ENCODE measurements at regions not wholly inside any gene's neighbourhood (a gene's known extent, or its start where the extent isn't known, plus 50 kb on each side); places are given as distances from the start of the nearest gene placed in this dataset.

GRCh38 chr9:80352967-80353366 lies 781.2 kb downstream of the TLE4 start:
- Histone ChIP-seq H4K91ac (ENCODE audit: insufficient read length, low read depth, low read length) (no peak overlapping the region), H3K14ac (ENCODE audit: insufficient read depth, low read length) (no peak overlapping the region), H2AFZ (ENCODE audit: low read length) (no peak overlapping the region), H3K18ac (ENCODE audit: insufficient read length, low read depth, low read length) (no peak overlapping the region), H3K27me3 (ENCODE audit: insufficient read depth, low read length) (no peaks in the 10 kb centered on the region), H3K79me1 (ENCODE audit: insufficient read depth, low read depth, low read length, poor library complexity, severe bottlenecking) (no peaks in the 10 kb centered on the region), H2BK5ac (ENCODE audit: insufficient read length, low read length) (no peak overlapping the region), H2BK12ac (ENCODE audit: insufficient read length, low read depth, low read length) (no peak overlapping the region), H3K79me2 (ENCODE audit: insufficient read depth, low read length) (no peaks in the 10 kb centered on the region), H2BK20ac (ENCODE audit: low read depth, low read length, poor library complexity, severe bottlenecking) (no peak overlapping the region), H3K4ac (ENCODE audit: low read depth, low read length) (no peak overlapping the region), H4K5ac (ENCODE audit: insufficient read length, low read depth, low read length) (no peak overlapping the region), H3K56ac (ENCODE audit: insufficient read length, low read depth, low read length) (no peak overlapping the region), H3T11ph (ENCODE audit: low read length) (no peak overlapping the region), H3K23me2 (ENCODE audit: insufficient read length, low read depth, low read length, poor library complexity, severe bottlenecking) (no peaks in the 10 kb centered on the region), H3K23ac (ENCODE audit: insufficient read length, low read depth, low read length) (no peak overlapping the region), H3K4me1 (ENCODE audit: insufficient read depth, low read length) (no peaks in the 10 kb centered on the region), H3K9ac (ENCODE audit: extremely low read depth, insufficient read length, low read length) (no peak overlapping the region), H2BK120ac (ENCODE audit: low read depth, low read length, poor library complexity, severe bottlenecking) (no peak overlapping the region), H3K9me3 (ENCODE audit: control insufficient read depth, low read depth, low read length) (no peaks in the 10 kb centered on the region), H3K4me2 (ENCODE audit: insufficient read depth, insufficient read length, low read length) (no peak overlapping the region), H2AK5ac (ENCODE audit: insufficient read length, low read length) (no peak overlapping the region), H3K27ac (ENCODE audit: insufficient read length, low read depth, low read length) (no peak overlapping the region), H2BK15ac (ENCODE audit: low read depth, low read length) (no peak overlapping the region), H4K8ac (replicated peaks; ENCODE audit: insufficient read length, low read depth, low read length) (no peak overlapping the region), H4K20me1 (ENCODE audit: control insufficient read depth, insufficient read depth, insufficient read length) (no peaks in the 10 kb centered on the region)
- no peak for DNase-seq
- Mint-ChIP-seq H3K36me3 (ENCODE audit: insufficient read depth in 1 of 3, low read depth in 3 of 3) (peaks cover 0 to 5% (median under 1%) of the 10 kb centered on the region in 3 experiments; a peak in 3 of 7 replicates), H3K27me3 (ENCODE audit: low read depth) (no peaks in the 10 kb centered on the region), H3K4me1 (no peaks in the 10 kb centered on the region), H3K9me3 (peaks cover 0 to 3% of the 10 kb centered on the region in 2 experiments; a peak in 4 of 5 replicates), H3K4me3 (no peak overlapping the region), H3K27ac (no peak overlapping the region)
- WGBS (ENCODE audit: extremely low coverage, insufficient read length, low lambda C conversion rate): no CpG with 5 or more reads among the region's 2 CpGs
- TF ChIP-seq CTCF (conservative IDR thresholded peaks at IDR 0.05): no peak

Measured in H9 (cell line).